Activated CD4-positive, alpha-beta T cell treated with anti-CD3 and anti-CD28 coated beads, Interleukin-2, amount 10 ng/mL, durations not matched to agents 24 days and 14 days (primary cell): ENCODE measurements at regions not wholly inside any gene's neighbourhood (a gene's known extent, or its start where the extent isn't known, plus 50 kb on each side); places are given as distances from the start of the nearest gene placed in this dataset.

Source experiments
- DNase-seq: peaks from one replicate; pipeline ENCODE4 v3.0.0; 2022
- H3K27ac Mint-ChIP-seq: one replicate; pipeline ENCODE4 v1.8.0; 2022; ENCODE audit warnings: mild to moderate bottlenecking, mixed read lengths
- H3K27me3 Mint-ChIP-seq: one replicate; pipeline ENCODE4 v1.8.0; 2022; ENCODE audit warnings: mixed read lengths
- H3K36me3 Mint-ChIP-seq: one replicate; pipeline ENCODE4 v1.8.0; 2022; ENCODE audit warnings: low read depth, mild to moderate bottlenecking, mixed read lengths
- H3K4me1 Mint-ChIP-seq: one replicate; pipeline ENCODE4 v1.8.0; 2021; ENCODE audit warnings: mixed read lengths
- H3K4me3 Mint-ChIP-seq: one replicate; pipeline ENCODE4 v1.8.0; 2022; ENCODE audit warnings: mild to moderate bottlenecking, moderate library complexity, mixed read lengths
- H3K9me3 Mint-ChIP-seq: one replicate; pipeline ENCODE4 v1.8.0; 2021; ENCODE audit warnings: mixed read lengths
- intact Hi-C: fragments of 100-400 bp; cut with micrococcal nuclease; formaldehyde crosslinking; loops from one replicate; pipeline ENCODE4 v1.15.1; 2023

- Mint-ChIP-seq H3K27me3 (peaks cover 3% of the 10 kb centered on the region), H3K9me3 (peaks cover 18% of the 10 kb centered on the region), H3K4me1 (peaks cover 4% of the 10 kb centered on the region), H3K4me3 (no peak overlapping the region), H3K36me3 (peaks cover 4% of the 10 kb centered on the region), H3K27ac (no peak overlapping the region)
- intact Hi-C loops: no loop called here
- DNase-seq: no peak
These were observed 292.8 kb downstream of the CLIC5 start for GRCh38 chr6:45722876-45723275.

- H3K9me3 Mint-ChIP-seq: peaks cover 12% of the 10 kb centered on the region
These were observed 294.0 kb downstream of the CLIC5 start for GRCh38 chr6:45721665-45722064.

GRCh38 chr6:45718871-45719270, 296.8 kb downstream of the CLIC5 start:
- H3K27me3 Mint-ChIP-seq: peaks cover 3% of the 10 kb centered on the region
- intact Hi-C loops: loop anchor here (10.0 kb wide), 1 partner anchor 296 kb away; the partner anchor contains the start of gene CLIC5
- H3K4me1 Mint-ChIP-seq: peaks cover 27% of the 10 kb centered on the region
- no peak for DNase-seq
- H3K4me3 Mint-ChIP-seq: no peak overlapping the region
- H3K9me3 Mint-ChIP-seq: peaks cover 5% of the 10 kb centered on the region
- peaks cover 4% of the 10 kb centered on the region for H3K36me3 Mint-ChIP-seq
- H3K27ac Mint-ChIP-seq: no peak overlapping the region

More at GRCh38 chr6:45721665-45722064, 294.0 kb downstream of the CLIC5 start:
- H3K27ac Mint-ChIP-seq: no peak overlapping the region
- H3K36me3 Mint-ChIP-seq: peaks cover 4% of the 10 kb centered on the region
- peaks cover 3% of the 10 kb centered on the region for H3K27me3 Mint-ChIP-seq
- intact Hi-C loops: no loop called here
- DNase-seq: no peak
- H3K4me1 Mint-ChIP-seq: peaks cover 6% of the 10 kb centered on the region
- H3K4me3 Mint-ChIP-seq: no peak overlapping the region

- Mint-ChIP-seq H3K27me3 (peaks cover 3% of the 10 kb centered on the region), H3K27ac (no peak overlapping the region), H3K4me1 (peaks cover 30% of the 10 kb centered on the region), H3K9me3 (peaks cover 5% of the 10 kb centered on the region), H3K4me3 (no peak overlapping the region), H3K36me3 (peaks cover 4% of the 10 kb centered on the region)
- DNase-seq: no peak
- intact Hi-C loops: loop anchor here (10.0 kb wide), 1 partner anchor 297 kb away; the partner anchor contains the start of gene CLIC5
These were observed 297.5 kb downstream of the CLIC5 start for GRCh38 chr6:45718131-45718530.

- Mint-ChIP-seq H3K4me1 (peaks cover 31% of the 10 kb centered on the region), H3K36me3 (peaks cover under 1% of the 10 kb centered on the region), H3K27me3 (peaks cover 3% of the 10 kb centered on the region), H3K4me3 (no peak overlapping the region), H3K9me3 (peaks cover under 1% of the 10 kb centered on the region), H3K27ac (no peak overlapping the region)
- DNase-seq: no peak
- intact Hi-C loops: loop anchor here (10.0 kb wide), 1 partner anchor 297 kb away; the partner anchor contains the start of gene CLIC5
These were observed 297.9 kb downstream of the CLIC5 start for GRCh38 chr6:45717715-45718114.

GRCh38 chr6:45717027-45717426, 298.6 kb downstream of the CLIC5 start:
- Mint-ChIP-seq H3K36me3 (no peaks in the 10 kb centered on the region), H3K4me1 (peaks cover 36% of the 10 kb centered on the region), H3K27ac (no peak overlapping the region)

GRCh38 chr6:45715508-45715803, 300.2 kb downstream of the CLIC5 start:
- no peak overlapping the region for H3K4me3 Mint-ChIP-seq
- DNase-seq: no peak
- H3K4me1 Mint-ChIP-seq: peaks cover 48% of the 10 kb centered on the region

More at GRCh38 chr6:45717027-45717426, 298.6 kb downstream of the CLIC5 start:
- DNase-seq: no peak
- H3K9me3 Mint-ChIP-seq: no peaks in the 10 kb centered on the region
- H3K4me3 Mint-ChIP-seq: no peak overlapping the region
- H3K27me3 Mint-ChIP-seq: peaks cover 3% of the 10 kb centered on the region
- intact Hi-C loops: loop anchor here (10.0 kb wide), 1 partner anchor 298 kb away; the partner anchor contains the start of gene CLIC5

GRCh38 chr6:45714741-45715507, 300.7 kb downstream of the CLIC5 start:
- Mint-ChIP-seq H3K4me1 (peaks cover 53% of the 10 kb centered on the region), H3K4me3 (peak overlapping the region; percentile 50)

More at GRCh38 chr6:45715508-45715803, 300.2 kb downstream of the CLIC5 start:
- no peaks in the 10 kb centered on the region for H3K9me3 Mint-ChIP-seq
- peak overlapping the region; percentile 89 for H3K27ac Mint-ChIP-seq
- intact Hi-C loops: loop anchor here (1.0 to 10.0 kb wide), 5 partner anchors 22 to 1061 kb away; partner anchors contain the start of gene CLIC5
- H3K36me3 Mint-ChIP-seq: no peaks in the 10 kb centered on the region
- H3K27me3 Mint-ChIP-seq: peaks cover 3% of the 10 kb centered on the region

GRCh38 chr6:45714006-45714730, 301.5 kb downstream of the CLIC5 start:
- H3K36me3 Mint-ChIP-seq: no peaks in the 10 kb centered on the region
- intact Hi-C loops: loop anchor here (1.0 to 10.0 kb wide), 9 partner anchors 88 to 1122 kb away; partner anchors contain the start of gene CLIC5
- H3K4me3 Mint-ChIP-seq: peak overlapping the region; percentile 50
- no peak for DNase-seq
- H3K27ac Mint-ChIP-seq: peak overlapping the region; percentile 89
- H3K4me1 Mint-ChIP-seq: peaks cover 57% of the 10 kb centered on the region
- H3K9me3 Mint-ChIP-seq: no peaks in the 10 kb centered on the region
- H3K27me3 Mint-ChIP-seq: peaks cover 3% of the 10 kb centered on the region

More at GRCh38 chr6:45714741-45715507, 300.7 kb downstream of the CLIC5 start:
- intact Hi-C loops: loop anchor here (1.0 to 10.0 kb wide), 10 partner anchors 22 to 1123 kb away; partner anchors contain the start of gene CLIC5
- DNase-seq: peak; percentile 88
- peak overlapping the region; percentile 89 for H3K27ac Mint-ChIP-seq
- no peaks in the 10 kb centered on the region for H3K36me3 Mint-ChIP-seq
- H3K9me3 Mint-ChIP-seq: no peaks in the 10 kb centered on the region
- H3K27me3 Mint-ChIP-seq: peaks cover 3% of the 10 kb centered on the region
